ENCODE measurements at regions not wholly inside any gene's neighbourhood (a gene's known extent, or its start where the extent isn't known, plus 50 kb on each side); places are given as distances from the start of the nearest gene placed in this dataset.

DNA sequence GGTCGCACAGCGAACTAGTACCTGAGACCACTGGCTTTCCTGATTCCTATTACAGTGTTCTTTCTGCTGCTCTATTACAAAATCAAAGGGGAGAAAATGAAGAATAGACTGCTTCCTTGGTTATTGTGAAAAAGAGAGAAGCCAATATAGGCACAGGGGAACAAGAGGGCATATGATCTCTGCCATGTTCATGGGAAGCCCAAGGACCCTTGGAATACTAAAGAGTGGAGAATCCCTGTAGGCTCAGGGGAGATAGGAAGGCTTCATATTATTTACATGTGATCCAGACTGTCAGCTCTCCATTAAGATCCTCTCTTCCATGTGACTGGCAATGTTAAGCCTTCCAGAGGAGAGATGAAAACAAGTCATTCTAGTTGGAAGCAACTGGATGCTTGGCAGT, 135.7 kb upstream of the MYCN start:
- TF ChIP-seq, protein P1, sequence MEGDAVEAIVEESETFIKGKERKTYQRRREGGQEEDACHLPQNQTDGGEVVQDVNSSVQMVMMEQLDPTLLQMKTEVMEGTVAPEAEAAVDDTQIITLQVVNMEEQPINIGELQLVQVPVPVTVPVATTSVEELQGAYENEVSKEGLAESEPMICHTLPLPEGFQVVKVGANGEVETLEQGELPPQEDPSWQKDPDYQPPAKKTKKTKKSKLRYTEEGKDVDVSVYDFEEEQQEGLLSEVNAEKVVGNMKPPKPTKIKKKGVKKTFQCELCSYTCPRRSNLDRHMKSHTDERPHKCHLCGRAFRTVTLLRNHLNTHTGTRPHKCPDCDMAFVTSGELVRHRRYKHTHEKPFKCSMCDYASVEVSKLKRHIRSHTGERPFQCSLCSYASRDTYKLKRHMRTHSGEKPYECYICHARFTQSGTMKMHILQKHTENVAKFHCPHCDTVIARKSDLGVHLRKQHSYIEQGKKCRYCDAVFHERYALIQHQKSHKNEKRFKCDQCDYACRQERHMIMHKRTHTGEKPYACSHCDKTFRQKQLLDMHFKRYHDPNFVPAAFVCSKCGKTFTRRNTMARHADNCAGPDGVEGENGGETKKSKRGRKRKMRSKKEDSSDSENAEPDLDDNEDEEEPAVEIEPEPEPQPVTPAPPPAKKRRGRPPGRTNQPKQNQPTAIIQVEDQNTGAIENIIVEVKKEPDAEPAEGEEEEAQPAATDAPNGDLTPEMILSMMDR (IDR thresholded peaks at IDR 0.05) = no peak
- TF ChIP-seq ZFX (IDR thresholded peaks at IDR 0.05; ENCODE audit: borderline replicate concordance) = no peak

Data from 22Rv1 (cell line).